ENCODE measurements at regions not wholly inside any gene's neighbourhood (a gene's known extent, or its start where the extent isn't known, plus 50 kb on each side); places are given as distances from the start of the nearest gene placed in this dataset.

DNA sequence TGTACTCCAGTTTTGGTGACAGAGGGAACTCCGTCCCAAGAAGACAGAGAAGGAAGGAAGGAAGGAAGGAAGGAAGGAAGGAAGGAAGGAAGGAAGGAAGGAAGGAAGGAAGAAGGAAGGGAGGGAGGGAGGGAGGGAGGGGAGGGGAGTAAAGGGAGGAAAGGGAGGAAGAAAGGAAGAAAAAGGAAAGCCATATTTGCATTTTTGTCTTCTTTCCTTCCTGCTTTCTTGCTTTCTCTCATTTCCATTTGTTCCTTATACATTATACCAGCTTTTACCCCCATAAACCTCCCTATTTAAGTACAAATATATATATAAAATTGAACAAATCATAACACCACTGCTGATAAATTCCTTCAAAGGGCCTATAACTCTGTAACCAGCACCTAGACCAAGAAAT lies 151.8 kb downstream of the SMC2 start:
- TF ChIP-seq, protein P1, sequence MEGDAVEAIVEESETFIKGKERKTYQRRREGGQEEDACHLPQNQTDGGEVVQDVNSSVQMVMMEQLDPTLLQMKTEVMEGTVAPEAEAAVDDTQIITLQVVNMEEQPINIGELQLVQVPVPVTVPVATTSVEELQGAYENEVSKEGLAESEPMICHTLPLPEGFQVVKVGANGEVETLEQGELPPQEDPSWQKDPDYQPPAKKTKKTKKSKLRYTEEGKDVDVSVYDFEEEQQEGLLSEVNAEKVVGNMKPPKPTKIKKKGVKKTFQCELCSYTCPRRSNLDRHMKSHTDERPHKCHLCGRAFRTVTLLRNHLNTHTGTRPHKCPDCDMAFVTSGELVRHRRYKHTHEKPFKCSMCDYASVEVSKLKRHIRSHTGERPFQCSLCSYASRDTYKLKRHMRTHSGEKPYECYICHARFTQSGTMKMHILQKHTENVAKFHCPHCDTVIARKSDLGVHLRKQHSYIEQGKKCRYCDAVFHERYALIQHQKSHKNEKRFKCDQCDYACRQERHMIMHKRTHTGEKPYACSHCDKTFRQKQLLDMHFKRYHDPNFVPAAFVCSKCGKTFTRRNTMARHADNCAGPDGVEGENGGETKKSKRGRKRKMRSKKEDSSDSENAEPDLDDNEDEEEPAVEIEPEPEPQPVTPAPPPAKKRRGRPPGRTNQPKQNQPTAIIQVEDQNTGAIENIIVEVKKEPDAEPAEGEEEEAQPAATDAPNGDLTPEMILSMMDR (IDR thresholded peaks at IDR 0.05), result no peak
- TF ChIP-seq POLR2A (IDR thresholded peaks at IDR 0.05), result no peak

Measured in testis (tissue), 2 donors.